GF-D8 (cell line): ENCODE measurements at regions not wholly inside any gene's neighbourhood (a gene's known extent, or its start where the extent isn't known, plus 50 kb on each side); places are given as distances from the start of the nearest gene placed in this dataset.

Source experiments
- DNase-seq: peaks from one replicate; lab custom pipeline; 2025; lab: John Stamatoyannopoulos, UW

DNA sequence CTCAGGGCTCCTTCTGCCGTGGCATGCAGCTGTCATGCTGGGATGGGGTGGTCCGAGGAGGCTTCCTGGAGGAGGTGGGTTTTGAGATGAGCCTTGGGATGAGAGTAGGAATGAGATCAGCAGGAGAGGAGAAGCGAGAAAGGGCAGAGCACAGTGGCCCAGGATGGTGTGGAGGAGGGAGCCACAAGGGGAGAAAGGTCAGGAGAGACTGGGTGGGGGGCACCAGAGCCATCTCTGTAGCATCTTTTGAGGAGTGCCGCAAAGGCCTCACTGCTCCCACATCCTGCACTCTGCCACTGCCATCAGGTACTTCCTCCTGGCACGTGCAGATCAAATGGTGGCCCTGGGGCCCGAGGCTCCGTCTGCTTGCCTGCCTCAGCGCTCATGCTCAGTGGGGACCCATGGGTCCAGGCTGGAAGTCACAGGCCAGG lies 150.2 kb downstream of the MACROH2A1 start:
- no peak for DNase-seq

DNA sequence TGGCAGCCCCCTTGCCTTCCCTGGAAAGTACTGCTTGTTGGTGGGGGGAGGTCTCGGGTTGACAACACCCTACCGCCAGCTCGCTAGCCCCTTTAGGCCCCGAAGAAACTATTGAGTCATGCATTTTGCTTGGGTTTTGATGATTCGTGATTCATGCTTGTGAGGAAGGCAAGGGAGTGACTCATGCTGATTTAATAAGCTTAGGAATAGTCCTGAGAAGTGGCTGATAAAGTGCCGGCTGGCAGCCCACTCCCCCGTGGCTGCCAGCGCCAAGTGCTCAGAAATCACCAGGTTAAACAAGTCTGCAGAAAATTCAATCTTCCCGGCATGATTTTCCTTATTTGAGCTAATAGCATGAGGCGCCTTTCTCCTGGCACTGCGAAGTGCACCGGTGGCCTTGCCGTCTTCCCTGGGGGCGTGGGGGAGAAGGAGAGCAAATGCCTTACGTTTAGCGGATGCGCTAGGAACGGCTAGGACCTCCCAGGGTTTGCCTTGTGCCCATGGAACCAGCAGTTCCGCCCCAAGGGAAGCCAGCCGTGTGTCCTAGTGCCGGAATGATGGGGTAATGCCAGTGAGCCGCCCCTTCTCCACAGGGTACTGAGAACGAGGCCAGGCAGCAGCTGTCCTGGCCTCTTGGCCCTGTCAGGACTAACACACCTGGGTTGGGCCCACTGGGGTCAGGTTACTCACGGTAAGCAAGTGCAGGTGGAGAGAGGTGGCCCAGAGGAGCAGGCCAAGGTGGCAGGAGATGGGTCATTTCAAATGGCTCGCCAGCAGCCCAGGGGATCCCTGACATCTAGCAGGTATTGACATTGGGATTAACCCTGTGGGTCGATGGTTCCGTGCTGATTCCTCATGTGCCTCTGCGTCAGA lies 151.9 kb downstream of the MACROH2A1 start:
- DNase-seq = no peak

DNA sequence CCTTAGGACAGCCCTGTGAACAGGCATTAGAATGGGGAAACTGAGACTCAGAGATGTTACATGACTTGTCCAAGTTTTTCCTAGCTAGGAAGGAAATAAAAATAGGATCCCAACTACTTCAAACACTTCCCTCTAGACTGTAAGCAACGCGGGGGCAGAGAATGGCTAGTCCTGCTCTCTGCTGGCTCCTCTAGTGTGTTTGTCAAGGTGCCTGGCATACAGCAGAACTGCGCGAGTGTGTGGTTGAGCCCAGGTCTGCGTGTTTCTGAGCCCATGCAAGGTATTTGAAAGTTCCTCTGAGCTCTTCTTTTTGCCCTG lies 152.5 kb downstream of the MACROH2A1 start:
- no peak for DNase-seq

DNA sequence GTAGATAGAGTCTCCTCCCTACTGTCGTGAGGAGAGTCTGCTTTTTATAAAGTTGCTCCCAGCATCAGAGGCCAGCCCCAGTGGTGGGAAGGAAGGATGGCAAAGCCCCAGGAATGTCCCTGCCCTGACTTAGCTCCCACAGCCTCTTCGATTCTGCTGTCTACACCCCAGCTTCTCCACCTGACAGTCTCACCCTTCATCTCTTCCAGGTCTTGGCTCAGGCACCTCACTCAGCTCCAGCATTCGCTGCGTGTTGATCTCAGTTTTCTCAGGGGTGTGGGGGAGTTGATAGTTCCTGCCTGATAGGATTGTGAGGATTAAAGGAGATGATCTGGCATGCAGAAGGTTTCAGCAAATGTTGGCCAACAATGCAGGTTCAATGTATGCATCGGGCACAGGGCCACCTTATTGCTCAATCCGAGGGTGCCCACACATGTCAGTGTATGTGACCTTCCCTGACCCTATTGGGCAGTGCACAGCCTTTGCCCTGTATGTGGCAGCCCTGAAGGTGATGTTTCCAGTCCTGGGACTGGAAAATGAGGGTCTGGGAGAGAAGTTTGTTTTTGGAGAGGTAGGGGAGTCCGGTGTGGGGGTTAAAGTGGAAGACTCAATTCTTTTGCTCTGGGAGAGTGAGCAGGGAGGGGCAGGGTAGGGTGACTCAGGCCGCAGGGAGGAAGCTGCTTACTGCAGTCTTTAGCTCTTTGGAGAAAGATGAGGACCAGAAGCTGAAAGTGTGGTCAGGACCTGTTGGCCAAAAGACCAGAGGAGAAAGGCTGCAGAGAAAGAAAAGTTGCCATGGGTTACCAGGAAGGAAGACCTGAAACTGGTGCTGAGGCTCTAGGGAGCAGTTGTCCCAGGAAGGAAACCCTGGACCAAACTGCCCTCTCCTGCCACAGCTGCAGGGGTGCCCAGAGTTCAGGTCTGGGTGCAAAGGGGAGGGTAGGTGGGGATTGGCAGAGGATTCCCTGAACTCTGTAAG lies 153.2 kb downstream of the MACROH2A1 start:
- DNase-seq = no peak

DNA sequence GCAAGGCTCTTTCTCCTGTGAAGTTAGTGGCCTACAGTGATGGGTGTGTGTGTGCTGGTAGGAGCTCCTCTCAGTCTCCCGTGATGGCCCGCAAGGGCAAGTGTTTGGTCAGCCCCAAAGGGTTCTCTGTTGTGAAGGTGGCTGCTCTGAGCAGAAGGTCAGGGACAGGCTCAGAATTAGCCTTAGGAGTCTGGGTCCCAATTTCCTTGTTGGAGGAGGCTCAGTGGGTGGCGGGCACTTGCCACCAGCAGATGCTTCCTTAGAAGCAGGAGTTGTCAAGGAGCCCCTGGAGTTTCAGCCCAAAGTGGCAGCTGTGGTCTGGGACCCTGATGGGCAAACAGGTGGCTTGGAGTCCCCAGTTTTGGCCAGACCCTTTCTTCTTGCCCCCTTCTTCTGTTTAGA lies 154.4 kb downstream of the MACROH2A1 start:
- DNase-seq = no peak

DNA sequence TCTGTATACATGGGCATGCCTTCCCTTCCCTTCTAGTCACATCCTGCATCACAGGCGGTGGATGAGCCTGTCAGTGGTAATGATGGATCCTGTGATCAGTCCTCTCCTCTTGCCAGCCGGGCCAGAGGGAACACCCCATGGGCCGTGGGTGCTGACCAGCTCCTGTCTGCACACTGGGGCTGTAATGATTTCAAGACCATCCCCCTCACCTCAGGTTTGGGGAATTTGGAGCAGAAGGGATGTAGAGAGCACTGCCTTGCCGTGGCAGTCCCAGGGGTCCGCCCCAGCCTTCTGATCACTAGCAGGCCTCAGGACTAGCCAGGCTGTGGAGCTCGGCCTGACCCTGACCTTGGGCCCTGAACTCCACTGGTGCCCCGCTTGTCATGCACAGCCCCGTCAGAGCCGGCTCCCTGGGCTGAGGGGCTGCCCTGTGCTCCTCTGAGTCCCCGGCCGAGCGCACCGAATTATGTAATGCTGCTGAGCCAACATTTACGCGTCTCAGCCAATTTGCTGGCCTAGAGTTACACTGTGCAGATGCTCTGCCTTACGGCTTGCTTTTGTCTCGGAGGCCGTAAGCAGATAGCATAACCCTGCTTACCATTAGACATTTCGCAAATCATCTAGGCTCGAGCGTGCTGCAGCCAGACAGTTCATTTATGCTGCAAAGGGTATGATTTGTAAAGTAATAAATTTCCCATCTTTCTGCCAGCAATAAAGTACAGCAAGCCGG lies 155.3 kb downstream of the MACROH2A1 start:
- DNase-seq = no peak

DNA sequence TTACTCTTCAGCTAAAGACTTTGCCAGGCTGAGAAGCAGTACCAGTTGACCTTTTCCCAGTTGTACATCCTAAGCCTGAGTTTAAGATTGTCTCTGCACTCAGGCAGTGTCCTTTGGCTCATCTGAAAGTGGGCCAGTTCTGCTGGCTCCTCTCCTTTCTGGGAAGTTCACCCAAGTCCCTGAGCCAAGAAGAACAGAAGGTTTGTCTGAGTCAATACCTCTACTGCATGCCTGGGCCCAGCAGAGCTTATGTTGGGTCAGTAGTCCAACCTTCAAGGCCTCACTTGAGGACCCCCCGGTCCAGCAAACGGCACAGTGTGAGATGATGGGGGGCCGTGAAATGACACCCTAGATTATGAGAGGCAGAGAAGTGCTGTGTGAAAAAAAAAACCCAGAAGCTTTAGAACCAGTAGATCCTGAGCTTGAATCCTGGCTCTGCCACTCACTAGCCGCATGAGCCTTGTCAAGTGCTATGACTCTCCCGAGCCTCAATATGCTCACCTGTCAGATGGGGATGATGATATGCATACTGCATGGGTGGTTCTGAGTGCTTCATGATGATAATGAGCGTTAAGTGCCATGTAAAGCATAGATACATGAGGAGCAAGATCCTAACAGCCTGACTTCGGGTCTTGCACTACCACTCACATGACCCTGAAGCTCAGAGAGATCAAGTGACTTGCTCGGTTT lies 156.0 kb downstream of the MACROH2A1 start:
- DNase-seq = no peak

DNA sequence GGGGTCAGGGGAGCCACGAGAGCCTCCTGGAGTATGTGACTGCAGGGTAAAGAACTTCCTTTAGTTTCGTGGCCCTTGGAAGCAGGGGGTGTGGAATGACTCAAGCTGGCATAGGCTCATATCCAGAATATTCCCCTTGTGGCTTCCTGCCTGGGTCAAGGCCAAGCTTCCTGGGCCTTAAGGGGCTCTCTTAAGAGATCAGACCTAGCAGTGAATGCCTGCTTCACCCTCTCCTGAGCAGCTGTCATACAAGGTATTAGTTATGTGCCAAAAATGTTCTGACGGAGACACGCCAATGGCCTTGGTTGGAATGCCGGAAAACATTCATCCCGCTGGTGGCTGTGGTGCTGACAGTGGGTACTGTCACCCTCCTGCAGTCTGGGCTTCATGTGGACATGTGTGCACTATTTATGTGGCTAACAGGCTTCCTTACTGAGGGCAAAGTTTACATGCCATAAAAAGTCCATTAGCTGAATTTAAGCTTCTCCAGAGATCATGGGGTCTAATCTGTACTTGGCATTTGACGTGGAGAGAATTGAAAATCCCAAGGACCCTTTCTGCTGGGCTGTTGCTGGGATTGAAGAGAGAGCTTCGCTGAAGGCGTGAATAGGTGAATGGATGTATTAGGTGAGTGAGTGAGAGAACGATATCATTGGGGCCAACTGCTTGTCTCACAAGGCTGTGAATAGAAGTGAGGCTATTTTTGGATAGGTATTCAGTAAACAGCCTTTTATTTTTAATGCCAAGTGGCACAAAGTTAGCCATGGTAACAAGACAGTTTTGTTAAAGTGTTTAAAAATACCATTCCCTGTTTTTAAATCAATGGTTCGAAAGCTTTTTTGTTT lies 156.8 kb downstream of the MACROH2A1 start:
- DNase-seq = no peak

DNA sequence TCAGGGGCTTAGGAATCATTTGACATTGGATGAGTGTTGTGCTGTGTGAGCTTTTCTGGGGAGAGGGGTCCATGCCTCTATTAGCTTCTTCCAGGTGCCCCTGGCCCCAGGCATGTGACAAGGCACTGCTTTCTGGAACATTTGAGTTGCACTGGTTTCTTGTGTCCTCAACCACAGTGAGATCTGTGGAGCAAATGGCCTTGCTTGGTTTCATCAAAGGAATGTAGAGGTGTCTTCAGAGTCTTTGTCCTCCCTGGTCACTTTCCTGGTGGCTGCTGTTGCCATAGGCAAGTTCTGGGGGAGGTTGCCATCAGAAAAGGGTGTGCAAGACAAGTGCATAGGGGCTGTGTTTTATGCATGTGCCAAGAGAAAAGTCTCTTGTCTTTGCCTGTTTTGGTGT lies 157.5 kb downstream of the MACROH2A1 start:
- DNase-seq = no peak

DNA sequence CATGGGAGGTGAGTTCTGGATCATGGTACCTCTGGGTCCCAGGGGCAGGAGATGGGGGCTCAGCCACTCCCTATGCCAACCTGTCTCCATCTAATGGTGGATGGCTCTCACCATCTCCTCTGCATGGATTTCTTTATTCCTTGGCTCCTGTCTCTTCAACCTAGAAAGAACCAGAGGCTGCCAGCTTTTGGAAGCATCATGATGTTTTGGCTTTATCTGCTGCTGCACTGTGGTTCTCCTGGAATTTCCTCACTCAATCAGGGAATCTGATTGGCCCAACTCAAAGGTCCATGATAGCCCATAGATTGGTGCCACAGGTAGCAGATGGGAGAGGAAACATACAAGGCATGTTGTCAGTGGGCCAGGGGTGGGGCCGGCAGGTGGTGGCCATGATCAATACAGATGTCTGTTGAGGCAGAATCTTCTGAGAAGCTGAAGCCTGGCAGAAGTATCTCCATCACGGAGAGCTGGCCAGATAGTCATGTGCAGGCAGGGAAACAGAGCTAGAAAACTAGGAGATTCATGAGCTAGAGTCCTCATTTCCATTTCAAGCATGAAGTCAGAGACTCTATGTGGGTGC lies 158.2 kb downstream of the MACROH2A1 start:
- no peak for DNase-seq

DNA sequence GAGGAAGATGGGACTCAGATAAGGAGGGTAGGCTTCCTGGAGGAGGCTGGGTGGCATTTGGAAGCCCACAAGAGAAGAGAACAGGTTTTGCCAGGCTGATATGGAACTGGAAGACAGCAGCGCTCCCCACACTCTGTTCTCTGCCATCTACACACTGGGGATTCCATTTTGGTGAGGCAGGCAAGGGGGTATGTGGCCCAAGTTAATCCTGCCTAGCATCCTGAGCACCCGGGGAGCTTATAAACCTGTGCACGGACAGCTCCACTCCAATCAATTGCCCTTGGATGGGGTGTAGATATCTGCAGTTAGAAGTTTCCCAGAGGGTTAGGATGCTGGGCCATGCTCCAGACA lies 158.8 kb downstream of the MACROH2A1 start:
- no peak for DNase-seq

DNA sequence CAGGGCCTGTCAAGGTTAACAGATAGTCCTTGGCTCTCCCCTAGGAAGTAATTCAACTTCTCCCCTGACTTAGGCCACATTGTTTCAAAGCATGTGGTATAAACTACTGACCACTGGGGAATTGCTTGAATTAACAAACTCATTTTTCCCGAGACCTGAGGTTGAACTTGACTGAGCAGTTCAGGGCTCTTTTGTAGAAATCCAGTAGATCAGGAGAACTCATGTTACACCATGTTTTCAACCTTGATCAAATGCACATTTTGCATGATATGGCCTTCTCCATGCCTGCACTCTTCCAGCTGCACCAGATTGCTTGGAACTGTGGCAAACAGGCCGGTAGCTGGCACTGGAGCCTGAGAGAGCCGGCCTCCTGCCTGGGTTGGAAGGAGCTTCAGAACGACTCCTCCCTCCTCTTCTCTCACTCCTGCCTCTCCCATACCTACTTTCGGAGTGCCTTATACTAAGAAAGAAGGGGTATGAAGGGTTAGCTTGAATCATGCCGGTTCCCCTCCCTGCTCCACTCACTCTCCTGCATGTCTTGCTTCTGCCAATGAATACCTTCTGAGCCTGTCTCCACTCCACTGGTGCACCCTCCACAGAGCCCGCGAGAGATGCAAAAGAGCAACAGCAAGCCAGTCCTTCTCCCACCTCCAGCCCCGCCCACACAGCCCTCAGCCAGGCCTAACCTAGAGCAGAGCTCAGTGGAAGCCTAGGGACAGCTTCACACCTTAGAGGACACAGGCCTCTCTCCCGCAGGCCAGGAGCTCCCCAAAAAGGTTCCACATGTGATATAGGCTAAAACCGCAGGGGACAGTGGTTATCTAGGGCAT lies 159.4 kb downstream of the MACROH2A1 start:
- no peak for DNase-seq

DNA sequence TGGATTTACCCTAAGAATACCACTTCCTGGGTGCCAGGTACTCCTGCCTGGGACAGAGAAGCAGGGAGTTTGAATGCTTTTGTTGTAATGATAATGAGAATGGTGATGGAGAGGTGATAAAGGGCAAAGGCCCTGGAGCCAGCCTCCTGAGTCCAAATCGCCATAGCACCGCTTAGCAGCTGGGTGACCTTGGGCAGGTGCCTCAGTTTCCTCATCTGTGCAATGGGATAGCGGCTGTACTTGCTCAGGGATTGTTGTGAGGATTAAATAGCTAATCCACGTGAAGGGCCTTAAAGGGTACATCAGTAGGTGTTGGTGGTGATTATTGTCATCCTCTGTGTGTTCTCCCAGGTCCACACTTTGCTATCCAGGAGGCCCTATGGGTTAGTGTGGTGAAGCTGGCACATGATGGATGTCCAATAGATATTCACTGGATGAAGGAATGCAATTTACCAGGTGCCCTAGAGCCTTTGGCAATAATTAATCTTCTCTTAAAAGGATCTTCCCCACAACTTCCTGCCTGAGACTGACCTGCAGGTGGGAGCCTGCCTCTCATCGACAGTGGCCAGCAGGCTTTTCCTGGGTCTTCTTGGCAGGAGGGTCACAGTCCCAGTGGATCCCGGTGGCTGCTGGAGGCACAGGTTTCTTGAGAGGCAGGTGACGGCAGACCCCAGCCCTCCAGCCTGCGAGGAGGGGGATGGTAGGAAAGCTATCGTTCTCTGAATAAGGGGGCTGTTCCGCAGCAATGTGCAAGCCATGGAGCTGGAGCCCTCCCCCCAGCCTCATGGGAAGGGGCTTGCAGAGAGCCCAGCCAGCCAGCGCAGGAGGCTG lies 160.2 kb downstream of the MACROH2A1 start:
- no peak for DNase-seq

DNA sequence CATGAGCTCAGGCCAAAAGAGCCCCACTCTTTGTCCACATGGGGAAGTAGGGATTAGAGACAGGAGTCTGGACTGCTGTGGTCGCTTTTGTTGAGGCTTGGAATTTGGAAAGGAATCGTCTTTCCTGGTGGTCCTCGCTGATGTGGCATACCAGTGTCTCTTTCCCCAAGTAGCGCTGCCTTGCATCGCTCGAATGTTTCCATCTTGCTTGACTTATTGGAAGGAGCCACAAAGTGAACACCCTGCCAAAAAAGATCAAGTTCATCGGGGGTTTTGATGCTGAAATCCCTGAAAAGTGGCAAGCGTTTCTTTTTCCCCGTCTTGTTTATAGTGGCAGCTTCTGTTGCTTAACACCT lies 161.3 kb downstream of the MACROH2A1 start:
- DNase-seq = no peak

DNA sequence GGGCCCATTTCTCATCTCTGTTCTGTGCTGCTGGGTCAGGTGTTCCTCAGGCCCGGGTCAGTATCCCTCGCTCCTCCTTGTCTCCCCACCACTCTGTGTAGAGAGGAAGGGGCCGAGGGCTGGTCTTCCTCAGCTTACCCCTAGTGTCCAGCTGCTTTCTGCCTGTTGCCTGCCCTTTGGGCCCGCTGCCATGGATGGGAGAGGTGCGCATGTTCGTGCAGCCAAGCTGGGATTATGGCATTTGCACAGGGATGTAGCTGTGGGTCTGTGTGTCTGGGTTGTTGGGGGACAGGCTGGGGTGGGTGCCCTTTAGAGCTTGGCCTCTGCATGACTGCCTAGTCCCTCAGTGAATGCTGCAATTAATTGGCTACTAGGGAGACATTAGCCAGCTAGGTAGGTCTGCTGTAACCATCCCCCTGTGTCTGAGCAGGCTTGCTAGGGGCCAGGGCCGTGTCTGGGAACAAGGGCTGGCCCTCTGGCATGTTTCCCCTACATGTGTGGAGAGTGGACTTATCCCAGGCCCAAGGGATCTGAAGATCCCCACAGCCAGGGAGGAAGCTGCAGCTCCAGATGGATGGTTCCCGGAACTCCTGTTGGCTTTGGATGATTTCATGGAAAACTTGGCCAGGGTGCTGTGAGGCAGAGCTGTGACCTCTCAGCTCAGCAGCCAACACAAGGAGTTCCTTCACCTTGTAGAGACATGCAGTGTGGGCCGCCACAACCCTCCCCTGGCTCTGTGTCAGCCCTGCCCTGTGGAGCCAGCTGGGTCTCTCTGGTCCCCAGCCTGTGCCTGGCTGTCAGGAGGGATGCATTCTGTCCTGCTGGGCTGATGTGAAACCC lies 161.9 kb downstream of the MACROH2A1 start:
- no peak for DNase-seq

DNA sequence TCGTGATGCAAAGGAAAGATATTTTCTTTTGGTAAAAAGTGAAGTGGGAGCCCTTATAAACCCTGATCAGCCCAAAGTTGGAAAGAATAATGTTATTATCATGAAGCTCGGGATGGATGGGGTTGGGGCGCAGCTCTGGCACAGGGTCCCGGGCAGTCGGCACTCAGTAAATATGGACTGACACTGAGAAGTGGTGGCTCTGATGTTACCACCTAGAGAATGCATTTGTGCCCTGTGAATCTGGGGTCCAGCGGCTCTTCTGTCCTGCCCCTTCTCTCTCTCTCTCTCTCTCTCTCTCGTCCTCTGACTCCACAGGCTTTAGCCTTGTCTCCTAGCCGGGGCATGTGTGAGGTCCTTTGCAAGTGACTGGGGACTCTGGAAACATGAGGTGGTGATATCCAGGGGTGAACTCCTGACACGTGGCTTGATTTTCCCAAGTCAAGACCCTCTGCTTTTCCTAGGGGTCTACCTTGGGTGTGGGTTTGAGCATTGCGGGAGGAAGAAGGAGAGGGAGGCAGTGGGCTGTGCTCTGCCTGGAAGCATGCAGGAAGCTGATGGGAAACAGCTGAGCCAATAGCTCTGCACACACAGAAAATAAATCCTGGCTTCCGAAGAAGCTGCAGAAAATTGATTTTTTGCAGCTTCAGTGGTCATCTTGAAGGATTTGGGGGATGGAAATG lies 162.7 kb downstream of the MACROH2A1 start:
- no peak for DNase-seq

DNA sequence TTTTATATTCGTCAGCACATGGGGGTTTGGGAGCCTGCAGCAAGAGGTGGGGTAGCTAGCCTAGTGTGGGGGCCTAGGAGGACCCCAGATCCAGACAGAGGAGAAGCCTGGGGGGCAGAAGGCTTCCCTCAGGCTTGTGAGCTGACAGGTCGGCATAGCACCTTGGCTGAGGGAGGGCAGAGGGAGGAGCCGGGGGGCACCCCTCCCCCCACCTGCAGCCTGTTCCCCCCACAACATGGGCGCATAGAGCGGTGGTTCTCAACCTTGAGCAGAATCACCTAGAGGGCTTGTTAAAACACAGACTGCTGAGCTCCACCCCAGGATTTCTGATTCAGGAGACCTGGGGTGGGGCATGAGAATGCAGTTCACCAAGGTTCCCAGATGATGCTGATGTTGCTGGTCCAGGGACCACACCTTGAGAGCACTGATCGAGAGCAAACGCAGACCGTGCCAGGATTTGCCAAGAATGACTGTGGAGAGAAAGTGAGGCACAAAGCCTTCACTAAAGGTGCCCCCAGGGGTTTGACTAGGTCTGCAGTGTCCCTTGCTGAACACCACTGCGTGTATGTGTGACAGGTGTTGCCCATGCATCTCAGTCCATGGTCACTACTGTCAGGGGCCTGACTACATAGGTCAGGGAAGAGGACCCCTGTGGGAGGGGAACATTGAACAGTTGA lies 163.3 kb downstream of the MACROH2A1 start:
- no peak for DNase-seq
